Inferior parietal cortex (tissue), 1 donor: ENCODE measurements at regions not wholly inside any gene's neighbourhood (a gene's known extent, or its start where the extent isn't known, plus 50 kb on each side); places are given as distances from the start of the nearest gene placed in this dataset.
"Not testable (repeated sequence)": the region's sequence is repeated elsewhere in the genome, so short reads cannot be mapped to it uniquely, and the experiment has no call there.

ENCODE experiments used
- DNase-seq: peaks from one replicate; pipeline ENCODE4 v3.0.0-alpha.2; 2016; ENCODE audit errors: extremely low spot score

DNA sequence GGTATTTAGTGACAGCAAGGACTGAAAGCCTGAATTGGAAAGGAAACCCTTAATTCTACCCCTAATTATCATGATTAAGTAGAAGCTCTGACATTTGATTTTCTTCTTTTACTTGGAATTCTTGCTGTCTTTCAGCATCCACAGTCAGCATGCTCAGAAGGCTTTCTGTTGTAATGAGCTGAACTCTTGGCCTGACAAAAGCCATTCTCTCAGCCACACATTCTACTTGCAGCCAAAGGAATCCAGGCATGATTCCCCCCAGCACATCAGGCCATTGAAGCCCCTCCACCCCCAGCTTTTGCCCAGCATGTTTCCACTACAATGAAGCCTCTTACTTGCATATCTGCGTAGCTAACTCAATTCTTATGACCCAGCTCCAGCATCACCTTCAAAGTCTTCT, 94.3 kb upstream of the FRMD4A start:
- no peak for DNase-seq

DNA sequence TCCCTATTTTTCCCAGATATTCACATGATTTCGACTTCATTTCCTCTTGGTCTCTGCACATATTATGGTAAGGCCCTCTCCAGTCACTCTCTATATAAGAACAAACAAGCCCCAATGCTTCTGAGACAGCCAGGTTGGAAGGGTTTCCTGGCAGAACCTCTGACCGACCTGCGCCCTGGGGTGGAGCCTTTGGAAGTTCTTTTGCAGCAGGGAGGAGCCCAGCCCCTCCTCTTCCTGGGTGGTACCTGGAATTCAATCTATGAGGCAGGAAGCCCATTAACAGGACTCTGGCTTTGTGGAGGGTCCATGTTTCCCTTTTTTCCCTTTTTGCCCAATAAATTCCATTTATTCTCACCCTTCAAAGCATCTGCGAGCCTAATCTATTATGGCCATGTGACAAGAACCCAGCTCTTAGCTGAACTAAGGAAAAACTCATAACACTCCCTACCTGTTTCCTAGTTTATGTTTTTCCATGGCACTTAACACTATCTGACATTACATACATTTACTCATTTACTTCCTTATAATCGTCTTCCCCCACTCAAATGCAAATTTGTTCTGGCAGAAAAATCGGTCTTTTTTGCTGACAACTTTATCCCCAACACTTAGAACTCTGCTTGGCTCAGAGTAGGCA, 92.5 kb upstream of the FRMD4A start:
- no peak for DNase-seq

DNA sequence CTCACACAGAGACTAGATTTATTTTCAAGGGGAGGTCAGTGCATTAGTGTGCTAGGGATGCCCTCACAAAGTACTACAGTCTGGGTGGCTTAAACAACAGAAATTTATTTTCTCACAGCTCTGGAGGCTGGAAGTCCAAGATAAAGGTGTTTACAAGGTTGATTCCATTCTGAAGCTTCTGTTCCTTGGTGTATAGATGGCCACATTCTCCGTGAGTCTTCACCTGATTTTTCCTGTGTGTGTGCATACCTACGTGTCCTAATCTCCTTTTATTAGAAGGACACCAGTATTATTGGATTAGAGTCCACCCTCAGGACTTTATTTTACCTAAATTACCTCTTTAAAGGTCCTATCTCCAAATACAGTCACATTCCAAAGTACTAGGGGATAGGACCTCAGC, 91.7 kb upstream of the FRMD4A start:
- DNase-seq = no peak

DNA sequence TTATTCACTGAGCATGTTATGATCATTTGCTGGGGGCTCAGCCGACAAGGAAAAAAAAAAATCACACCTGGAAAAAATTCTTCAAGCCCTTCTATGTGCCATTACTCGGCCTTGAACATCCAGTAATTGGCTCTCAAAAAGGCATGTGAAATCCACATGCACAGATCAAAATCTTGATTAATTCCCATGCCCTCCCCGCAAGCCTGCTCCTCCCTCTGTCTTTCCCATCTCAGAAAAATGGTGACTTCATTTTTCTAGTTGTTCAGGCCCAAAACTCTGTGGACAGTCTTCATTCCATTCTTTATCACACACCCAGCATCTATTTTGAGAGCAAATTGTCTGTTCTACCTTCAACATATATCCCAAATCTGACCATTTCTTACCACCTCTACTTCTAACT, 91.2 kb upstream of the FRMD4A start:
- DNase-seq = no peak

DNA sequence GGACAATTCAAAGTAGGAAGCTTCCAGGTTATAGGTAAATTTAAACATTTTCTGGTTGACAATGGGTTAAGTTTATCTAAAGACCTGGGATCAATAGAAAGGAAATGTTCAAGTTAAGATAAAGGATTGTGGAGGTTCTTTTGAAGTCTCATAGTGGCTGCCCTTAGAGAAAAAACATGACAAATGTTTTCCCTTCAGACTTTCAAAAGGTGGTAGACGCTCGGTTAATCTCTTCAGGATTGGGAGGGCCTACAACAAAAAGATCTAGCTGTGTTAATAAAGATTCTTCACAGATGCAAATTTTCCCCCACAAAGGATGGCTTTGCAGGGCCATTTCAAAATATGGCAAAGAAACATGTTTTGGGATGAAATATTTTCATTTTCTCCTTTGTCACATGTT, 86.6 kb upstream of the FRMD4A start:
- not testable (repeated sequence) for DNase-seq

DNA sequence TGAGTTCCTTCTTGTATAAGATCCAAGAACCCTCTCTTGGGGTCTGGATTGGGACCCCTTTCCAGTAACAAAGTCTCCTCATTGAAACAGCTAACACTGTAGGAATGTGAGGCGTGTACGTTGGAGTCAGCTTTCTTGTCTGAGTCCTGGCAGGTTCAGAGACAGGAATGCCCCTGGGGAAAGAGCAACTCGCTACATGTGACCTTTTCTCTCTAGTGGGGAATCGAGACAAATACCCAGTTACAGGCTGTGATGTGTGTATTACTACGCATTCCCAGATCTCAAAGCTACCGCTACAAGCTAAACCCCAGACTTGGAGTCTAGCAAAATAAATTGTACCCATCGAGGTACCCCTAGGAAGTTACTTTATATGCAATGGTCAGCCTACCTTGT, 85.6 kb upstream of the FRMD4A start:
- DNase-seq = no peak

DNA sequence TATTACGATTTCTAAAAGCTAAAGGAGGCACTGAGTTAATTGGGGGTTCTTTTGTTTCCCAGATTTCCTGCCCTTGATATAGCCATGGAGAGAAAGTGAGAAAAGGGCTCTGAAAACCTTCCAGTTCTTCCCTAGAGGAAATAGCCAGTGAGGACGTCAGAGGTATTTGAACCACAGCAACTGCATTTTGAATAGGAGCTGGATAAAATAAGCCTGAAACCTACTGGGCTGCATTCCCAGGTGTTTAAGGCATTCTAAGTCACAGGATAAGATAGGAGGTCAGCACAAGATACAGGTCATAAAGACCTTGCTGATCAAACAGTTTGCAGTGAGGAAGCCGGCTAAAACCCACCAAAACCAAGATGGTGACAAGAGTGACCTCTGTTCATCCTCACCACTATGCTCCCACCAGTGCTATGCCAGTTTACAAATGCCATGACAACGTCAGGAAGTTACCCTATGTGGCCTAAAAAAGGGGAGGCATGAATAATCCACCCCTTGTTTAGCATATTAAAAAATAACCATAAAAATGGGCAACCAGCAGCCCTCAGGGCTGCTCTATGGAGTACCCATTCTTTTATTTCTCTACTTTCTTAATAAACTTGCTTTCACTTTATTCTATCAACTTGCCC, 85.1 kb upstream of the FRMD4A start:
- no peak for DNase-seq

DNA sequence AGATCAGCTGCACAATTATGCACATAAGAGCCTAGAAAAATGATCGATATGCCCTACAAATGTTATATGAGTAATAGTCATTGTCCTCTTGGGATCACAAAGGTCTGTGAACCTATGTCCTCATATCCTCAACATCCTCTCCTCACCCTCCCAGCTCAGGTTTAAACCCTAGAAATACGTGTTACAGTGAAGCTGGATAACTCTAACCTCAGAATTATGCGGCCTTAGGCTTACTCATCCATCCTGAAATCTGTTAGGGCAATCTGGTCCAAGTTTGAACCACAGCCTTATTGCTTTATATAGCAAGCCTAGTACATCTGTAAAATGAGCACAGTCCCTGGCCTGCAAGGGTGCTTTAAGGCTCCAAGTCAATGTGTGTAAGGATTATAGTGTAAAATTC, 84.2 kb upstream of the FRMD4A start:
- no peak for DNase-seq

DNA sequence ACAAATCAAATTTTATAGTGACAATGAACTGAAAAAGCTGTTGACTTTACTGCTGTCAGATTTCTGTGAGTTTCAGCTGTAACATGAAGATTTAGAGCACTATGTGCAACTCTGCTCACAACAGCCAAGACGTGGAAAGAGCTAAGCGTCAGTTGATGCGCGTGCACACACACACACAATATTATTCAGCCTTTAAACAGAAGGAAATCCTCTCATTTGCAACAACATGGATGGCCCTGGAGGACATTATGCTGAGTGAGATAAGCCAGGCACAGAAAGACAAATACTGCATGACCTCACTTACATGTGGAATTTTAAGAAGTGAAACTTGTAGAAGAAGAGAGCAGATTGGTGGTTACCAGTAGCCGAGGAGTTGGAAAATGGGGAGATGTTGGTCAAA, 82.8 kb upstream of the FRMD4A start:
- no peak for DNase-seq

DNA sequence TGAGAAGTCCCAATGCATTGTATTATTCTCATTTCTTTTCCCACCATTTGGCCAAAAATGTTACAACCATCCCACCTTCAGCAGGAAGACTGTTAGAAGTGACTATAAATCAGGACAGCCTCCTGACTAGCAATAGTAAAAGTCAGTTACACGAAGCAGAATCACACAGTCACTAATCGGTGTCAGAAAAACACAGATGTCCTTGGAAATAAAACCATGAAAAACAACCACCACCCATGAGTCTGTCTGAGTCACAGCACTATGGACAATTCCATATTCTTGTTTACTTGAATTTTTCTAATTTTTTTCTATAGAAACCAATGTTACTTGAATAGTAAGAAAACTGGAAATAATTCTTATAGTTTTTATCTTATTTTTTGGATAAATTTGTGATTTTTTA, 81.9 kb upstream of the FRMD4A start:
- no peak for DNase-seq

DNA sequence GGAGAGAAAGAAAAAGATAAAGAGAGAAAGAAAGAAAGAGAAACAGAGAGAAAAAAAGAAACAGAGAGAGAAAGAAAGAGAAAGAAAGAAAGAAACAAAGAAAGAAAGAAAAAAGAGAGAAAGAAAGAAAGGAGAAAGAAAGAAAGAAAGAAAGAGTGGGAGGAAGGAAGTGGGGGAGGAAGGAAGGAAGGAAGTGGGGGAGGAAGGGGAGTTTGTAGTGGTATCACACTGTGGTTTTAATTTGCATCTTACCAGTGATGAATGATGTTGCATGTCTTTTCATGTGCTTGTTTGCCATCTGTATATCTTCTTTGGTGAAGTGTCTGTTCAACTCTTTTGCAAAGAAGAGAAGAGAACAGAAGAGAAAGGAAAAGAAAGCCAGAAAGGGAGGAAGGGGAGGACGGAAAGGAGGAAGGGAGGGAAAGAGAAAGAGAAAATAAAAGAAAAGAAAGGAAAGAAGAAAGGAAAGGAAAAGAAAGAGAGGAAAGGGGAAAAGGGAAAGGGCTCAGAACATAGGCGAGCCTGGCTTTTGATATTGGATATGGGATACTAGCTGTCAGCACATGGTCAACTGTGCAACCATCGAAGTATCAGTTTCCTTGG, 79.2 kb upstream of the FRMD4A start:
- DNase-seq = no peak

DNA sequence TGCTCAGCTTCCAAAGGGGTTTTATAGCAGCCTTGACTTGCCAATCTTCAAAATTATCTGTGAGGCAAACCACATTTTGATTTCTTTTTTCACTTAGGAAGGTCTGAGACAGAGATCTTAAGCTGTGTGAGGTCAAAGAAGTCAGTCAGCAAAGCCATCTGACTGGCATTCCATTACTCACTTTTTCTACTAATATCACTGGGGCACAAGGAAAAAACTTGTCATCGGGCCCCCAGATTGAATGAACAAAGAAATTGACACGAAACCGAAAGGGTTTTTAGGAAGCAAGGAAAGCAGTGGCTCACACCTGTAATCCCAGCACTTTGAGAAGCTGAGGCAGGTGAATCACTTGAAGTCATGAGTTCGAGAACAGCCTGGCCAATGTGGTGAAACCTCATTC, 78.5 kb upstream of the FRMD4A start:
- no peak for DNase-seq

DNA sequence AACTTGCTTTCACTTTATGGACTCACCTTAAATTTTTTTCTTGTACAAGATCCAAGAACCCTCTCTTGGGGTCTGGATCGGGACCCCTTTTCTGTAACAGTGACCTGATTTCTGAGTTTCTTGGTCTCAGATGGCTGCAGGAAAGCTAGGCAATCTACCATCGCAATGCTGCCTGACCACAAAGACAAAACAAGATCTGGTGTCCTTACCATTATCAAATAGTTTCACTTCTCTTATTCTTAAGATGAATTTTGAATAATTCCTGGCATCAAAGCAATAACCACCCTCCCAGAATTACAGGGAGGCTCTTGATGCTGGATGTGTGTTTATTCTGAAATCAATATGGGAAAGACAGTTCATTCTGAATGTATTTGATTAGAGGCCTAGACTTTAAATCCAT, 77.4 kb upstream of the FRMD4A start:
- no peak for DNase-seq

DNA sequence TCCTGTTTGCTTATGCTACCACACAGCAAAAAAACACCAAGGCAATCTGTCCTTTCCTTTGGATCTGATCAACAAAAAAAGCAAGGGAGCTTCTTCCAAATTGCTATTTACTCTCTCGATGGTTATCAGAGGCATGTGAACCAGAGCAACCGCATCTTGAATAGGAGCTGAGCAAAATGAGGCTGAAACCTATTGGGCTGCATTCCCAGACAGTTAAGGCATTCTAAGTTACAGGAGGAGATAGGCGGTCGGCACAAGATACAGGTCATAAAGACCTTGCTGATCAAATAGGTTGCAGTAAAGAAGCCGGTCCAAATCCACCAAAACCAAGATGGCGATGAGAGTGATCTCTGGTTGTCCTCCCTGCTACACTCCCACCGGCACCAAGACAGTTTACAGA, 76.8 kb upstream of the FRMD4A start:
- DNase-seq = no peak

DNA sequence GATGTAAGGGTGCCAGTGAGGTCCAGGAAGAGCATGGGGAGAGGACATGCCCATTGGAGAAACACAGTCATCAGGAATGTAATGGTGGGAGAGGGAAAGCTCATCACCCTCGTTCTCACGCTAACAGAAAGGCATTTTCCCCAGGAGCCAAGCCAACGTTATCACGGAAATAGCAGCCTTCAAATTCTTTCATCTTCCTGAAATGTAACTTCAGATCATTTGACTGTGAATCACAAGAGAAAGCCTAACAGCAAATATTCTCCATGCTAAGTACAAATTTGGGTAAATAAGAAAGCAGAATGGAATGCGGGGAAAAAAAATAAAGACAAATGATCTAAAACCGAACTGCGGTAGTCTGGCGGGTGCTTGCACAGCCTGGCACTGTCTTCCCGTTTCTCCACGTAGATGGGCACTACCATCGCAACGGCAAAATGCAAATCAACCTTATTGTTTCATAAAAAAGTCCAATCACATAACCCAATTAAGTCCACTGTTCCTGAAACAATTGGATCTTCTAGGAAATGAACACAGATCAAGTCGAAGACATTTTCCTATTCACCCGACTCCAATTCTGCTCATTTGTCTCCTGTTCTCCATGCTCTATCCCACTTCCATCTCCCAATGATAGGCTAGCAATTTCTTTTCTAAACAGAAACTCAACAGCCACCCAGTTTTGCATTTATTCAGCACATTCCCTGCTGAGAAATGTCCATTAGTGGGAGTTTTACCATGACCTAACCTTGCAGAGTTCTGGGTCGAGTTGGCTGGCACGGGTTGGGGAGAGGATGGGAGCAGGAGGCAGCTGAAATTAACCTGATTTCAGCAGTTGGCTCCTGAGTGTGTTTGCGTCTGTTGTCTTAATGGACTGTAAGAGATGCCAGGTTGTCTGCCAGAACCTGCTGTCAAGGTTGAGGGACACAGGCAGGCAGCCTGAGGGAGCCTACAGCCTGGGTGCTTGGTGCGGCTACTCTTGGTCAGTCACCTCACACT, 74.6 kb upstream of the FRMD4A start:
- peak; percentile 55 for DNase-seq

DNA sequence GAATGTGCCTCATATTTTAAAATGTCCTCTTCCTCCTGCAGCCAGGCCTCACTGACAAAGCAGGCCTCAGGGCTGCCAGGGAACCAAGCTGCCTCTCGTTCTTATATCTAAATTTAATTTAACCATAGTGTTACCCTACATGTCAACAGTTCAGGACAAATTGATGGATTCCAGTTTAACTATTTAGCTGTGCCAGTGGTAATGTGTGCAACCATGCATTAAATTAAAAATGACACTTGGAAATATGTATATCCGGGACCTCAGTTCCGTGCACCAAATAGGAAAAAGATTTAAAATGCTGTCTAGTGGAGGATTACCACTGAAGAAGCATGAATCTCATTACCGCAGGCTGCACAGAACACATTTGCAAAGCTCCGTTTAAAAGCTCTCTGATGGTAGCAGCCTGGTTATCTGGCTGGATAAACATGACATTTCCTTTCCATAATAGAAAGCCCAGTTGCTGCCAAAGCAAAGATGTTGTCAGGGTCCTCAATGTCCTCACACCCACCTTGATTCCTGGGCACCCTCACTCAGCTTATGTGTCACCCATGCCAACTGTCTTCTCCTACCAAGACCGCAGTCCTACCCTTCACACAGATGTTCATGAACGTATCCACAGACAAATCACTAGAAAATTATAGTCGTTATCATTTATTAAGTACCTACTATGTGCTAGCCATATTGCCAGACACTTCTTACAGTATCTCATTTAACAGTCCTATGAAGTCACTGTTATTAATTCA, 73.3 kb upstream of the FRMD4A start:
- DNase-seq = no peak

DNA sequence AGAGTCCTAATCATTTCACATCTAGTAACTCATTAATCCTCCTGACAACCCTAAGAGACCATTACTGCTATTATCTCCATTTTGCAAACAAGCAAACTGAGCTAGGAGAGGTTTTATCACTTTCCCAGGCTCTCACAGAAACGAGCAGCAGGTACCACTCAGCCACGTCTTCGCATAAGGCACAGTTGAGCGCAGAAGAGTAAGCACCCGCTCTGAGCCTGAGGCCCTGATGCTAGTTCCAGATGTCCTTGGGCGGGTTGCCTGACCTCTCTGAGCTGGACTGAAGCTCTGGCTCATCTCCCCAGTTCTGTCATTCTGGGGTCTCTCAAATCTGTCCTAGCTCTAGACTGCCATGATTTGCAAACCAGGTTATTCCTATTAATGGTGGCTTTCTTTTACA, 72.6 kb upstream of the FRMD4A start:
- DNase-seq = no peak

DNA sequence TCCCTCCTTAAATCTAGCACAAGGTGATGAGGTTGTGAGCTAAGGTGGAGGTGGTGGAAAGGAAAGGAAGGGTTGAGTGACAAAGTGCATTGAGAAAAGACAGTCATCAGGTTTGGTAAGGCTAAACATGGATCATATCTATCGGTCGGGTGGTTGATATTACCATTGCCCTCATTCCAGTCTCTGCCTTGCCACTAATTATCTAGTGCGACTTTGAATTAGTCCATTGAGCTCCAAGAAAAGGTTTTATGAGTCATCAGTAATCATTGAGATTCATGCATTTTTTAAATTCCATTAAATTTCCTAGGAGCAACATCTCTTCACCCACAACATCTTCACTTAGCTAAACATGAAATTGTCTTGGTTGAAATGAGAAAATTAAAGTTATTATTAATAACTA, 68.9 kb upstream of the FRMD4A start:
- no peak for DNase-seq

DNA sequence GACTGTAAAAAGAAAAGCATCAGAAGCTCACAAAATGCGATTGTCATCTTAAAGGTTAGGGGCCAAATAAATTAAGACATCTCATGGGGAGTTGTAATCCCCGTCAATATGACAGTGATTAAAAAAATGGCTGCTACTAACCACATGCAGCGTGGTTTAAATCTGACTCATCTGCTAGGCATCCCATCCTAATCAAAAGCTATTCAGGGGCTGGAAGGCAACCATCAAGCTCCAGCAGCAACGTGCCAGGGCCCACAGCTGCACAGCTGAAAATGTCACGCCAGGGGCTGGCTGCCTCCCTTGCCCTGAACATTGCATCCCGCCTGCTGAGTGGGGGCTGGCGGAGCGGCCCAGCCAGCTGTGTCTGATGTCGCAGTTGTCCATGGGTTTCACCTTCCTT, 66.3 kb upstream of the FRMD4A start:
- DNase-seq = peak; percentile 62

DNA sequence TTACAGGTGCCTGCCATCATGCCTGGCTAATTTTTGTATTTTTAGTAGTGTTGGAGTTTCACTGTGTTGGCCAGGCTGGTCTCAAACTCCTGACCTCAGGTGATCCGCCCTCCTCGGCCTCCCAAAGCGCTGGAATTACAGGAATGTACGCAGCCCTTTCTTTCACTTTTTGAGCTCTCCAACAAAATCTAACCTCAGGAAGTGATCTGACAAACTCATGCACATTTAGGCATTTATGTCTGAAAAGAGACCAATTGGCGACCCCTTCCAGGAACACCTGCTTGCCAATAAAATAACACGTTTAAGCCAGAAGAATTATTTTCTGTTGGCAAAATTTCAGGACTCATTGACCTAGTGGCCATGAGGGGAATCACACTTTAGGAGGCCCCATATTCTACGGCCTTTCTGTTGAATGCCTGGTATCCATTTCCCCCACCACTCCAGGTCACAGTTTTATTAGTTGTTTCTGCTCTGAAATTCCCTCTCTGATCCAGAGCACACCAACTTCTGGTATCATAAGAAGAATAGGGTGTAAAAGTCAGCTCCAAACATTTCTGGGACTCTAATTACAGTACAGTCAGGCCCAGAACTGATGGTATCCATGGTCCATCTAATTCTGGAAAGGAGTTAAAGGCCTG, 65.8 kb upstream of the FRMD4A start:
- DNase-seq = no peak

DNA sequence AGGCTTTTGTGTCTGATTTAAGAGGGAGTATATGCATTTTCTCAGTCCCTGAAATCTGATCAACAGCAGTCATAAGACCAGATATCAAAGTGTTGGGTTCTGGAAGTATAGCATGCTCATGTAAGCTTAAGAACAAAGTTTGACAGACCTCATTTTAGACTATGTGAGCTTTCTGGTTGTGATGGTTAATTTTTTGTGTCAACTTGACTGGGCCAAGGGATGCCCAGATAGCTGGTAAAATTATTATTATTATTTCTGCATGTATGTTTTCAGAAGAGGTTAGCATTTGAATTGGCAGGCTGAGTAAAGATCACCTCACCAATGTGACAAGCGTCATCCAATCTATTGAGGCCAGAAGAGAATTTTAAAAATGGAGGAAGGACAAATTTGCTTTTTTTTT, 63.5 kb upstream of the FRMD4A start:
- no peak for DNase-seq
